ENCODE measurements at regions not wholly inside any gene's neighbourhood (a gene's known extent, or its start where the extent isn't known, plus 50 kb on each side); places are given as distances from the start of the nearest gene placed in this dataset.
A peak's percentile ranks its signal among the peaks of the same experiment; 100 is the strongest.

GRCh38 chr15:61511756-61512155 lies 282.7 kb upstream of the RORA start:
- H3K27me3 Mint-ChIP-seq, result peaks cover 5% of the 10 kb centered on the region
- no peak for TF ChIP-seq CTCF (IDR thresholded peaks at IDR 0.05; ENCODE audit: unreplicated experiment)

GRCh38 chr15:61511089-61511488 lies 282.0 kb upstream of the RORA start:
- Mint-ChIP-seq H3K36me3 (ENCODE audit: insufficient read depth) (no peaks in the 10 kb centered on the region), H3K27ac (peak overlapping the region; percentile 53), H3K9me3 (ENCODE audit: low read depth) (no peaks in the 10 kb centered on the region), H3K4me3 (ENCODE audit: low read depth) (no peak overlapping the region), H3K27me3 (peaks cover 5% of the 10 kb centered on the region), H3K4me1 (ENCODE audit: low read depth) (peaks cover 10% of the 10 kb centered on the region)
- no peak for TF ChIP-seq CTCF (IDR thresholded peaks at IDR 0.05; ENCODE audit: unreplicated experiment)
- DNase-seq (ENCODE audit: low spot score, unreplicated experiment), result no peak

More at GRCh38 chr15:61511756-61512155, 282.7 kb upstream of the RORA start:
- no peak overlapping the region for H3K4me3 Mint-ChIP-seq (ENCODE audit: low read depth)
- DNase-seq (ENCODE audit: low spot score, unreplicated experiment), result no peak
- no peaks in the 10 kb centered on the region for H3K36me3 Mint-ChIP-seq (ENCODE audit: insufficient read depth)
- peaks cover 10% of the 10 kb centered on the region for H3K4me1 Mint-ChIP-seq (ENCODE audit: low read depth)
- no peaks in the 10 kb centered on the region for H3K9me3 Mint-ChIP-seq (ENCODE audit: low read depth)
- H3K27ac Mint-ChIP-seq, result no peak overlapping the region

GRCh38 chr15:61509327-61509840 lies 280.3 kb upstream of the RORA start:
- H3K9me3 Mint-ChIP-seq (ENCODE audit: low read depth), result no peaks in the 10 kb centered on the region
- no peak overlapping the region for H3K27ac Mint-ChIP-seq
- no peak overlapping the region for H3K4me3 Mint-ChIP-seq (ENCODE audit: low read depth)
- H3K27me3 Mint-ChIP-seq, result peaks cover 5% of the 10 kb centered on the region
- H3K36me3 Mint-ChIP-seq (ENCODE audit: insufficient read depth), result no peaks in the 10 kb centered on the region
- peaks cover 10% of the 10 kb centered on the region for H3K4me1 Mint-ChIP-seq (ENCODE audit: low read depth)
- no peak for TF ChIP-seq CTCF (IDR thresholded peaks at IDR 0.05; ENCODE audit: unreplicated experiment)
- no peak for DNase-seq (ENCODE audit: low spot score, unreplicated experiment)

- peaks cover 21% of the 10 kb centered on the region for H3K4me1 Mint-ChIP-seq (ENCODE audit: low read depth)
- DNase-seq (ENCODE audit: low spot score, unreplicated experiment), result no peak
- no peaks in the 10 kb centered on the region for H3K36me3 Mint-ChIP-seq (ENCODE audit: insufficient read depth)
- peaks cover 11% of the 10 kb centered on the region for H3K27me3 Mint-ChIP-seq
- TF ChIP-seq CTCF (IDR thresholded peaks at IDR 0.05; ENCODE audit: unreplicated experiment), result no peak
- H3K4me3 Mint-ChIP-seq (ENCODE audit: low read depth), result no peak overlapping the region
- no peak overlapping the region for H3K27ac Mint-ChIP-seq
- H3K9me3 Mint-ChIP-seq (ENCODE audit: low read depth), result no peaks in the 10 kb centered on the region
Observed at GRCh38 chr15:61503383-61503969, 274.4 kb upstream of the RORA start.

GRCh38 chr15:61501815-61502389 lies 272.8 kb upstream of the RORA start:
- Mint-ChIP-seq H3K27me3 (peaks cover 16% of the 10 kb centered on the region), H3K9me3 (ENCODE audit: low read depth) (no peaks in the 10 kb centered on the region), H3K27ac (no peak overlapping the region), H3K36me3 (ENCODE audit: insufficient read depth) (no peaks in the 10 kb centered on the region), H3K4me3 (ENCODE audit: low read depth) (no peak overlapping the region), H3K4me1 (ENCODE audit: low read depth) (peaks cover 18% of the 10 kb centered on the region)
- TF ChIP-seq CTCF (IDR thresholded peaks at IDR 0.05; ENCODE audit: unreplicated experiment), result no peak
- no peak for DNase-seq (ENCODE audit: low spot score, unreplicated experiment)
